ENCODE measurements at regions not wholly inside any gene's neighbourhood (a gene's known extent, or its start where the extent isn't known, plus 50 kb on each side); places are given as distances from the start of the nearest gene placed in this dataset.

DNA sequence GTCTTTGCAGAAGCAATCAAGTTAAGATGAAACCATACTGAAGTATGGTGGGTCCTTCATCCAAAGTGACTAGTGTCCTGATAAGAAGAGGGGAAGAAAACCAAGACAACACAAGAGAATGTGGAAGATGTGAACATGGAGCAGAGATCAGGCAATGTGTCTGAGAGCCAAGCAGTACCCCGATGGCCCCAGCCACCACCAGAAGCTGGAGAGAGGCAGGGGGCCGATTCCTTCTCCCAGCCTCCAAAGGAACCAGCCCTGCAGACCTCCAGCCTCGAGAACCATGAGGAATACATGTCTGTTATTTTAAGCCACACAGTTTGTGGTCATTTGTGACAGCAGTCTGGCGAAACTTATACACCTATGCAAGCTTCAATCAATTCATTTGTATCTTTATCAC lies 93.2 kb downstream of the IRS2 start:
- no TSS peak for BruUV-seq (replicated peaks)
- 57% methylated on average over 2 of the region's 4 CpGs; no CpG with 5 or more reads in 1 of the 2 experiments for WGBS, 2 experiments (ENCODE audit: extremely low coverage in 2 of 2, insufficient read length in 1 of 2)
- Histone ChIP-seq H2AK5ac (ENCODE audit: low read depth, low read length) (no peak overlapping the region), H2BK20ac (ENCODE audit: low read depth, low read length) (no peak overlapping the region), H3K4me2 (ENCODE audit: low read depth, low read length) (no peak overlapping the region), H3K4me1 (ENCODE audit: control insufficient read depth, insufficient read depth, low read length) (no peaks in the 10 kb centered on the region), H4K91ac (ENCODE audit: insufficient read depth, low read depth, low read length) (no peak overlapping the region), H4K20me1 (ENCODE audit: insufficient read depth, low read length) (no peaks in the 10 kb centered on the region), H2AK9ac (replicated peaks; ENCODE audit: low read depth, low read length, poor library complexity) (no peak overlapping the region), H3K4ac (ENCODE audit: low read depth, low read length) (no peak overlapping the region), H2BK120ac (ENCODE audit: low read depth, low read length) (no peak overlapping the region), H3K23ac (ENCODE audit: low read depth, low read length) (no peak overlapping the region), H2BK5ac (ENCODE audit: low read depth, low read length, poor library complexity, severe bottlenecking) (no peak overlapping the region), H3K9me1 (ENCODE audit: insufficient read depth, low read length) (no peaks in the 10 kb centered on the region), H4K5ac (ENCODE audit: low read depth, low read length) (no peak overlapping the region), H3K9me3 (ENCODE audit: control insufficient read depth, insufficient read depth, low read length) (no peaks in the 10 kb centered on the region), H4K8ac (ENCODE audit: low read depth in 2 of 2, low read length in 2 of 2) (no peak overlapping the region), H3K27me3 (ENCODE audit: control insufficient read depth, insufficient read depth, low read length) (peaks cover 46% of the 10 kb centered on the region), H3K36me3 (ENCODE audit: control insufficient read depth, insufficient read depth, low read length) (no peaks in the 10 kb centered on the region), H2BK15ac (ENCODE audit: low read depth, low read length) (no peak overlapping the region), H3K56ac (ENCODE audit: extremely low read depth, insufficient read depth, low read length) (no peak overlapping the region), H3K18ac (ENCODE audit: low read depth, low read length) (no peak overlapping the region), H3K79me1 (ENCODE audit: low read depth in 1 of 2, low read length in 2 of 2) (no peaks in the 10 kb centered on the region), H3K14ac (replicated peaks; ENCODE audit: low read depth, low read length) (no peak overlapping the region), H3K9ac (ENCODE audit: low read depth, low read length) (no peak overlapping the region), H2AFZ (replicated peaks; ENCODE audit: low read length, poor library complexity) (no peak overlapping the region), H3K4me3 (ENCODE audit: insufficient read depth, low read depth, low read length) (no peak overlapping the region), H3K27ac (ENCODE audit: insufficient read depth, low read length) (no peak overlapping the region)
- dilution Hi-C loops (cut with HindIII; ENCODE audit: low sequenced_read_pairs, unreplicated experiment) (no loop called here), in situ Hi-C loops (cut with MboI; ENCODE audit: low sequenced_read_pairs) (no loop called here), intact Hi-C loops (cut with micrococcal nuclease) (no loop called here)
- ChIA-PET POLR2A (ENCODE audit: unreplicated experiment) (no interaction called here), CTCF (no interaction called here)
- no peak for DNase-seq
- ATAC-seq (ENCODE audit: low read depth), result no peak
- TF ChIP-seq CTCF (conservative IDR thresholded peaks at IDR 0.05; ENCODE audit: low read depth, low read length) (no peak), POLR2A (IDR thresholded peaks at IDR 0.05; ENCODE audit: low read depth, low read length) (no peak), MXI1 (IDR thresholded peaks at IDR 0.05; ENCODE audit: borderline replicate concordance, low read depth, low read length) (no peak), SMC3 (IDR thresholded peaks at IDR 0.05; ENCODE audit: low read depth, low read length) (no peak), CHD1 (IDR thresholded peaks at IDR 0.05; ENCODE audit: low read depth, low read length) (no peak), USF2 (IDR thresholded peaks at IDR 0.05; ENCODE audit: low read depth, low read length) (no peak), MAZ (IDR thresholded peaks at IDR 0.05; ENCODE audit: borderline replicate concordance, low read depth, low read length) (no peak), RFX5 (IDR thresholded peaks at IDR 0.05; ENCODE audit: low read depth, low read length) (no peak), RCOR1 (IDR thresholded peaks at IDR 0.05; ENCODE audit: insufficient replicate concordance, low read length) (no peak), MAFK (IDR thresholded peaks at IDR 0.05; ENCODE audit: low read depth, low read length) (no peak), NFE2L2 (IDR thresholded peaks at IDR 0.05; ENCODE audit: low read depth, low read length) (no peak), FOS (IDR thresholded peaks at IDR 0.05; ENCODE audit: low read depth, low read length) (no peak)
- TF ChIP-seq, protein P1, sequence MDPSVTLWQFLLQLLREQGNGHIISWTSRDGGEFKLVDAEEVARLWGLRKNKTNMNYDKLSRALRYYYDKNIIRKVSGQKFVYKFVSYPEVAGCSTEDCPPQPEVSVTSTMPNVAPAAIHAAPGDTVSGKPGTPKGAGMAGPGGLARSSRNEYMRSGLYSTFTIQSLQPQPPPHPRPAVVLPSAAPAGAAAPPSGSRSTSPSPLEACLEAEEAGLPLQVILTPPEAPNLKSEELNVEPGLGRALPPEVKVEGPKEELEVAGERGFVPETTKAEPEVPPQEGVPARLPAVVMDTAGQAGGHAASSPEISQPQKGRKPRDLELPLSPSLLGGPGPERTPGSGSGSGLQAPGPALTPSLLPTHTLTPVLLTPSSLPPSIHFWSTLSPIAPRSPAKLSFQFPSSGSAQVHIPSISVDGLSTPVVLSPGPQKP (IDR thresholded peaks at IDR 0.05; ENCODE audit: borderline replicate concordance, low read depth, low read length), result no peak

All from IMR-90 (cell line).